Pancreas (tissue), 10 donors: ENCODE measurements at regions not wholly inside any gene's neighbourhood (a gene's known extent, or its start where the extent isn't known, plus 50 kb on each side); places are given as distances from the start of the nearest gene placed in this dataset.

Experiments
- ATAC-seq, 4 donors: fragments of 200-7000 bp; cut with Tn5 transposase; one replicate each; pipeline versions ENCODE4 v1.8.0 to v1.9.1; 2020; ENCODE audit warnings: mild to moderate bottlenecking in 4 of 4, moderate library complexity in 4 of 4
- DNase-seq, 6 donors: peaks; one replicate each; pipeline ENCODE4 v3.0.0-alpha.2; 2020
- FAIRE-seq: peaks from 2 replicates; lab custom pipeline; 2012; peaks lifted over from hg19 to GRCh38; lab: Jason Lieb, UNC
- H3K27ac ChIP-seq, 4 donors: fragments of 200-600 bp; sonication (generic); 1 replicate in 3 of 4; 2 replicates in 1 of 4; pipeline versions ENCODE4 v1.5.0 to v1.8.0; 2020
- H3K27me3 ChIP-seq, 4 donors: fragments of 200-600 bp; one replicate each; pipeline ENCODE4 v1.8.0; 2021
- H3K36me3 ChIP-seq, 3 donors: fragments of 200-600 bp; sonication (generic) in 1 of 3; one replicate each; pipeline versions ENCODE4 v1.5.0 to v1.8.0; 2020 to 2021
- H3K4me1 ChIP-seq, 3 donors: fragments of 200-600 bp; one replicate each; pipeline ENCODE4 v1.8.0; 2021
- H3K4me3 ChIP-seq, 4 donors: fragments of 200-600 bp; sonication (generic) in 2 of 4; one replicate each; pipeline versions ENCODE4 v1.5.0 to v1.8.0; 2020 to 2021
- H3K9me3 ChIP-seq, 4 donors: fragments of 200-600 bp; one replicate each; pipeline ENCODE4 v1.8.0; 2021
- WGBS, 2 donors: extraction: QIAGEN DNeasy Blood & Tissue Kit; methylation state at CpG; one replicate each; pipeline ENCODE4 v1.1.7; 2013; 5-methylcytosine and 5-hydroxymethylcytosine counted together
- intact Hi-C, 3 donors: fragments of 100-400 bp; cut with DNase I; formaldehyde crosslinking; loops; one replicate each; pipeline versions ENCODE4 v1.11.1 to v1.14.2; 2022
- TF ChIP-seq, protein P1 (sequence below), 4 donors: fragments of 200-600 bp; sonication (generic) in 3 of 4; IDR thresholded peaks; one replicate each; pipeline versions ENCODE4 v1.5.0 to v1.8.0; 2021; ENCODE audit warnings: antibody characterized with exemption in 4 of 4
- donor health status: healthy with polysubstance abuse.
- donor health status: DM: no; HTN: no; CAD: no; lungs with moderate emphysema.
- donor health status: DM: no; HTN: no; CAD: no.
- donor health status: control.
- donor health status: control.
- donor health status: Bipolar disorder and iron deficiency.
- donor health status: DM: yes; HTN: yes; CAD: no.
- donor health status: DM: no; HTN: no; CAD: no.
- donor health status: DM: no; HTN: no; CAD: no.
- donor health status: DM: yes; HTN: yes; CAD: no.

DNA sequence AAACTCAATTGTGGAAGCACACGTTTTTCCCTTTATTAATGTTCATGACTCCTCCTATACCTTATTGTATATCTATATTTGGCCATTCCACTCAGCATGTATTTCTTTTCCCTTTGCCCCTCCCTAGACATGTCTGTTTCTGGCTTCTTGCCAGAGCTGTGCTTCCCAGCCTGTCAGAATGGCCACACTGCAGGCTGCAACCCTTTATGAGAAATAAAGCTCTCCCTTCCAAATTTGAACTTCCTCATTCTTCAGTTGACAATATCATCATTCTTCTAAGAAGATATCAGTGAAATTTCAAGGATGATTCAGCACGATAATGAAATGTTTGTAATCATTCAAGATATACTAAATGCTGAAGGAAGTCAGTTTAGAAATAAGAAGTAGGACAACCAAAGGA, 107.6 kb upstream of the PRSS3 start:
- no peak overlapping the region for H3K4me3 ChIP-seq
- no peak overlapping the region for H3K27ac ChIP-seq
- no peaks in the 10 kb centered on the region for H3K4me1 ChIP-seq
- DNase-seq (no peak), FAIRE-seq (no peak), ATAC-seq (no peak)
- intact Hi-C loops = no loop called here
- TF ChIP-seq, protein P1, sequence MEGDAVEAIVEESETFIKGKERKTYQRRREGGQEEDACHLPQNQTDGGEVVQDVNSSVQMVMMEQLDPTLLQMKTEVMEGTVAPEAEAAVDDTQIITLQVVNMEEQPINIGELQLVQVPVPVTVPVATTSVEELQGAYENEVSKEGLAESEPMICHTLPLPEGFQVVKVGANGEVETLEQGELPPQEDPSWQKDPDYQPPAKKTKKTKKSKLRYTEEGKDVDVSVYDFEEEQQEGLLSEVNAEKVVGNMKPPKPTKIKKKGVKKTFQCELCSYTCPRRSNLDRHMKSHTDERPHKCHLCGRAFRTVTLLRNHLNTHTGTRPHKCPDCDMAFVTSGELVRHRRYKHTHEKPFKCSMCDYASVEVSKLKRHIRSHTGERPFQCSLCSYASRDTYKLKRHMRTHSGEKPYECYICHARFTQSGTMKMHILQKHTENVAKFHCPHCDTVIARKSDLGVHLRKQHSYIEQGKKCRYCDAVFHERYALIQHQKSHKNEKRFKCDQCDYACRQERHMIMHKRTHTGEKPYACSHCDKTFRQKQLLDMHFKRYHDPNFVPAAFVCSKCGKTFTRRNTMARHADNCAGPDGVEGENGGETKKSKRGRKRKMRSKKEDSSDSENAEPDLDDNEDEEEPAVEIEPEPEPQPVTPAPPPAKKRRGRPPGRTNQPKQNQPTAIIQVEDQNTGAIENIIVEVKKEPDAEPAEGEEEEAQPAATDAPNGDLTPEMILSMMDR (IDR thresholded peaks at IDR 0.05) = no peak
- no peaks in the 10 kb centered on the region for H3K9me3 ChIP-seq
- no peaks in the 10 kb centered on the region for H3K36me3 ChIP-seq
- no peaks in the 10 kb centered on the region for H3K27me3 ChIP-seq
- WGBS, 2 donors = 33 to 45% methylated on average over 2 of the region's 2 CpGs

DNA sequence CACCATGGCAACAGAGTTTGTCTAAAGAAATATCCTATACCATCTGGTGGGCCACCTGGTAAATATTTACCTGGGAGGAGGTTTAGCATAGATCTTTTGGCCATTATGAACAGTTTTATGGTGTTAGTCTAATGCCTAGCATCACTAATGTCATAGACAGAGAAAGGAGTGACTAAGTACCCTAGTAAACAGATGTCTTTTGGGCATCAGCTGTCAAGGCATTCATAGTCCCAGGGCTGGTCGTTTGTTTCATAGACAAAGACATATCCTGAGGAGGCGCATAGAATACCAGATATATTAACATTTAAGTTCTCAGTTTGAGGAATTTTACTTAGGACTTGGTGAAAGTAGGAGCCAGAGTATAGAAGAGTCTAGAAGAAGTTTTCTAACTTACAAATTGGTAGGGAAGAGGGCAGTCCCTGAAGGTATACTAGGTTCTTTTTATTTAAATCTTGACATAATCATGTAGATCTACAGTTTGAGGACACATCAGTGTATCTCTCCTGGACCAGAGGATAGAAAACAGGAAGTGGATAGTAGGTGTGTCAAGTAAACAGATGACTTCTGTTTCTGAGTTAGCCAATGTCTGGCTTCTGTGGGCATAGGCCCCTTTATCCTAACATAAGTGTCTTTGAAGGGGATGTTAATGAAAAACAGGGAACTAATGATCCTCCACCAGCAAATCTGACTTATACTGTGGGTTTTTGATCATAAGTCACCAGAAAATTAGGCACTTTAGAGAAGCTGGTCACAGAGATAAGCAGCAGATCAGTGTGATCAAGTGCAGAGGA, 105.0 kb upstream of the PRSS3 start:
- Histone ChIP-seq H3K9me3 (no peaks in the 10 kb centered on the region), H3K27ac (no peak overlapping the region), H3K36me3 (no peaks in the 10 kb centered on the region), H3K27me3 (no peaks in the 10 kb centered on the region), H3K4me1 (no peaks in the 10 kb centered on the region), H3K4me3 (no peak overlapping the region)
- no peak for ATAC-seq
- WGBS, 2 donors = 66 to 71% methylated on average over 2 of the region's 2 CpGs
- intact Hi-C loops = no loop called here
- no peak for FAIRE-seq
- TF ChIP-seq, protein P1 (IDR thresholded peaks at IDR 0.05) = no peak
- DNase-seq = no peak

DNA sequence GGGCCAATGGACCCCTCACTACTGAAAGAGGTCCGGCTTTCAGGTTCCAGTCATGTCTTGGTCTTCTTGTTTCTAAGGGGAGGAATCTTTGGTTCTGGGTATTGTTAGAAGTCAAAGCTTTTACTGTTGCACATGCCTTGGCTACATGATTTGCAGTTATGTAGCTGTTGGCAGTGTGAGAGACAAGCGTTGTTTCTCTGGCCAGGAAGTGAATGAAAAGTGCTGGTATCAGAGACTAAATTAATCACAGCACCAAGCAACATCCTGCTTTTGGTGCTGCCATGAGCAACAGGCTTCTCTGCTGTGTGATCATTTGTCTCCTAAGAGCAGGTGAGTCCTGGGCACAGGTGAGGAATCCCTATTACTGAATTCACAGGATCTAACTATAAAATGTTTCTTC, 100.1 kb upstream of the PRSS3 start:
- intact Hi-C loops = no loop called here
- WGBS, 2 donors = 91 to 92% methylated on average over 2 of the region's 2 CpGs
- H3K4me3 ChIP-seq = no peak overlapping the region
- H3K4me1 ChIP-seq = no peaks in the 10 kb centered on the region
- no peak for DNase-seq
- no peaks in the 10 kb centered on the region for H3K36me3 ChIP-seq
- FAIRE-seq = no peak
- H3K9me3 ChIP-seq = no peaks in the 10 kb centered on the region
- H3K27me3 ChIP-seq = no peaks in the 10 kb centered on the region
- no peak for ATAC-seq
- TF ChIP-seq, protein P1 (IDR thresholded peaks at IDR 0.05) = no peak
- no peak overlapping the region for H3K27ac ChIP-seq

DNA sequence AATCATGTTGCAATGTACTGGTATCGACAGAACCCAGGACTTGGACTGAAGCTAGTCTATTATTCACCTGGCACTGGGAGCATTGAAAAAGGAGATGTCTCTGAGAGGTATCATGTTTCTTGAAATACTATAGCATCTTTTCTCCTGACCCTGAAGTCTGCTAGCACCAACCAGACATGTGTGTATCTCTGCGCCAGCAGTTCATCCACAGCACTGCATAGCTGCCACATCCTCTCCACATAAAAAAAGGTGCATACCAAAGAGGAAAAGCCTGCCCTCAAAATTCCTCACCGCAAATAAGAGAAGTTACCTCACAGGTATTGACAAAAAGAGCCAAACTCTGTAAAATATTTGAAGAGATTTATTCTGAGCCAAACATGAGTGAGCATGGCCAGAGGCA, 99.5 kb upstream of the PRSS3 start:
- WGBS, 2 donors = 95 to 96% methylated on average over 3 of the region's 3 CpGs
- no peak overlapping the region for H3K27ac ChIP-seq
- H3K4me1 ChIP-seq = no peaks in the 10 kb centered on the region
- intact Hi-C loops = no loop called here
- H3K9me3 ChIP-seq = no peaks in the 10 kb centered on the region
- H3K27me3 ChIP-seq = no peaks in the 10 kb centered on the region
- no peak overlapping the region for H3K4me3 ChIP-seq
- no peak for FAIRE-seq
- no peak for DNase-seq
- no peak for ATAC-seq
- TF ChIP-seq, protein P1 (IDR thresholded peaks at IDR 0.05) = no peak
- H3K36me3 ChIP-seq = no peaks in the 10 kb centered on the region

DNA sequence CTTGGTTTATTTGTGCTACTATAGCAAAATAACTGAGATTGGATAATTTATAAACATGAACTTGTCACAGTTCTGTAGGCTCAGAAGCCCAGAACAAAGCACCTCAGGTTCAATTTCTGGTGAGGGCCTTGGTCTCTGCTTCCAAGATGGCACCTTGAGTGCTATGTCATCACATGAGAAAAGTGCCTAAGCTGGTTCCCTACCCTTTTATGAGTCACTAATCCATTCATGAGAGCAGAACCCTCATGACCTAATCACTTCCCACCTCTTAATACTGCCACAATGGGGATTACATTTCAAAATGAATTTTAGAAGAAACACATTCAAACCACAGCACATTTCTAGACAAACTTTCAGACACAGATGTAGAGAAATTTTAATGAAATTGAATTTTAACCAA, 98.2 kb upstream of the PRSS3 start:
- DNase-seq = no peak
- Histone ChIP-seq H3K36me3 (no peaks in the 10 kb centered on the region), H3K4me1 (no peaks in the 10 kb centered on the region), H3K27ac (no peak overlapping the region), H3K27me3 (no peaks in the 10 kb centered on the region), H3K9me3 (no peaks in the 10 kb centered on the region), H3K4me3 (no peak overlapping the region)
- intact Hi-C loops = no loop called here
- TF ChIP-seq, protein P1 (IDR thresholded peaks at IDR 0.05) = no peak
- FAIRE-seq = no peak
- ATAC-seq = no peak
